ENCODE measurements at regions not wholly inside any gene's neighbourhood (a gene's known extent, or its start where the extent isn't known, plus 50 kb on each side); places are given as distances from the start of the nearest gene placed in this dataset.

- no peak for DNase-seq (ENCODE audit: low read depth)
- H3K4me3 ChIP-seq (ENCODE audit: low read depth, low read length), result no peak overlapping the region
- TF ChIP-seq CTCF (IDR thresholded peaks at IDR 0.05; ENCODE audit: control insufficient read depth, extremely low read depth, insufficient read depth), result no peak
Observed at GRCh38 chr13:78298657-78299056, 304.7 kb downstream of the POU4F1 start.

- no peak for DNase-seq (ENCODE audit: low read depth)
- H3K4me3 ChIP-seq (ENCODE audit: low read depth, low read length), result no peak overlapping the region
- TF ChIP-seq CTCF (IDR thresholded peaks at IDR 0.05; ENCODE audit: control insufficient read depth, extremely low read depth, insufficient read depth), result no peak
Observed at GRCh38 chr13:78286748-78287147, 316.6 kb downstream of the POU4F1 start.

GRCh38 chr13:78265098-78265497 is 338.3 kb downstream of the POU4F1 start:
- DNase-seq (ENCODE audit: low read depth), result no peak
- no peak for TF ChIP-seq CTCF (IDR thresholded peaks at IDR 0.05; ENCODE audit: control insufficient read depth, extremely low read depth, insufficient read depth)
- no peak overlapping the region for H3K4me3 ChIP-seq (ENCODE audit: low read depth, low read length)

GRCh38 chr13:78258304-78258703 is 339.7 kb upstream of the EDNRB start:
- no peak overlapping the region for H3K4me3 ChIP-seq (ENCODE audit: low read depth, low read length)
- no peak for TF ChIP-seq CTCF (IDR thresholded peaks at IDR 0.05; ENCODE audit: control insufficient read depth, extremely low read depth, insufficient read depth)
- no peak for DNase-seq (ENCODE audit: low read depth)

- no peak for DNase-seq (ENCODE audit: low read depth)
- no peak overlapping the region for H3K4me3 ChIP-seq (ENCODE audit: low read depth, low read length)
- TF ChIP-seq CTCF (IDR thresholded peaks at IDR 0.05; ENCODE audit: control insufficient read depth, extremely low read depth, insufficient read depth), result no peak
Observed at GRCh38 chr13:78256484-78256883, 337.9 kb upstream of the EDNRB start.

GRCh38 chr13:78254113-78254512 is 335.5 kb upstream of the EDNRB start:
- no peak for TF ChIP-seq CTCF (IDR thresholded peaks at IDR 0.05; ENCODE audit: control insufficient read depth, extremely low read depth, insufficient read depth)
- H3K4me3 ChIP-seq (ENCODE audit: low read depth, low read length), result no peak overlapping the region
- DNase-seq (ENCODE audit: low read depth), result no peak

- TF ChIP-seq CTCF (IDR thresholded peaks at IDR 0.05; ENCODE audit: control insufficient read depth, extremely low read depth, insufficient read depth), result no peak
- DNase-seq (ENCODE audit: low read depth), result no peak
- H3K4me3 ChIP-seq (ENCODE audit: low read depth, low read length), result no peak overlapping the region
Observed at GRCh38 chr13:78247362-78247761, 328.7 kb upstream of the EDNRB start.

Measured in LNCaP clone FGC (cell line).